ENCODE measurements at regions not wholly inside any gene's neighbourhood (a gene's known extent, or its start where the extent isn't known, plus 50 kb on each side); places are given as distances from the start of the nearest gene placed in this dataset.

DNA sequence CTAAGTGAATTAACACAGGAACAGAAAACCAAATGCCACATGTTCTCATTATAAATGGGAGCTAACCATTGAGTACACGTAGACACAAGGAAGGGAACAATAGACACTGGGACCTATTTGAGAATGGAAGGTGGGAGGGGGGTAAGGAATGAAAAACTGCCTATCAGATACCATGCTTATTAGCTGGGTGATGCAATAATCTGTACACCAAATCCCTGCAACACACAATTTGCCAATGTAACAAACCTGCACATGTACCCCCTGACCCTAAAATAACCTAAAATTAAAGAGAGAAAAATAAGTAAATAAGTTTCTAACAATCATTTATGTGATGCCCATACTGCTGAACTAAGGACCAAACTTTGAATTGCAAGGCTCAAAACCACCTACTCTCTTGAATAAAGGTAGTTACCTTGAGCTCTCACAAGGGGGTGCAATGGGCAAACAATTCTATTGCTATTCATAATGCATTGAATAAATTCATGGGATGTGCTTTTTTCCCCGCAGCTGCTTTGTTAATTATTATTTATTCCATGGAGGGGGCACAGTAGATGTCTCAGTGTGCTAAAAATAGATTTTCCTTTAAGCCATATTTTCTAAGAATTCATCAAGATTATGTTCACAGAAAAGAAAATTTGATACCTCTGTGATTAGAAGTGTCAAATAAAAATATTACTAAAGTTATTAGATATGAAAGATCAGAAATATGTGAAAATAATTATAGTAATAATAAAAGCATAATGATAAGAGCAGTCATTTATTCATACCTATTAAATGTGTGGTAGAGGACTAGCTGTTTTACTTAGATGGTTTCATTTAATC lies 76.2 kb upstream of the PTPN3 start:
- TF ChIP-seq, protein P1, sequence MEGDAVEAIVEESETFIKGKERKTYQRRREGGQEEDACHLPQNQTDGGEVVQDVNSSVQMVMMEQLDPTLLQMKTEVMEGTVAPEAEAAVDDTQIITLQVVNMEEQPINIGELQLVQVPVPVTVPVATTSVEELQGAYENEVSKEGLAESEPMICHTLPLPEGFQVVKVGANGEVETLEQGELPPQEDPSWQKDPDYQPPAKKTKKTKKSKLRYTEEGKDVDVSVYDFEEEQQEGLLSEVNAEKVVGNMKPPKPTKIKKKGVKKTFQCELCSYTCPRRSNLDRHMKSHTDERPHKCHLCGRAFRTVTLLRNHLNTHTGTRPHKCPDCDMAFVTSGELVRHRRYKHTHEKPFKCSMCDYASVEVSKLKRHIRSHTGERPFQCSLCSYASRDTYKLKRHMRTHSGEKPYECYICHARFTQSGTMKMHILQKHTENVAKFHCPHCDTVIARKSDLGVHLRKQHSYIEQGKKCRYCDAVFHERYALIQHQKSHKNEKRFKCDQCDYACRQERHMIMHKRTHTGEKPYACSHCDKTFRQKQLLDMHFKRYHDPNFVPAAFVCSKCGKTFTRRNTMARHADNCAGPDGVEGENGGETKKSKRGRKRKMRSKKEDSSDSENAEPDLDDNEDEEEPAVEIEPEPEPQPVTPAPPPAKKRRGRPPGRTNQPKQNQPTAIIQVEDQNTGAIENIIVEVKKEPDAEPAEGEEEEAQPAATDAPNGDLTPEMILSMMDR (IDR thresholded peaks at IDR 0.05), result peak; percentile 54 to 79 (median 68)
- TF ChIP-seq POLR2A (IDR thresholded peaks at IDR 0.05), result no peak
